HEK293 (cell line): ENCODE measurements at regions not wholly inside any gene's neighbourhood (a gene's known extent, or its start where the extent isn't known, plus 50 kb on each side); places are given as distances from the start of the nearest gene placed in this dataset.

ENCODE experiments used
- CTCF ChIA-PET: fragments of 350-600 bp; formaldehyde crosslinking; extraction: SDS; loops from one replicate; lab custom pipeline; 2021; ENCODE audit warnings: antibody characterized with exemption; lab: Yijun Ruan, JAX
- POLR2A ChIA-PET: fragments of 300-600 bp; formaldehyde crosslinking; extraction: SDS; loops from one replicate; lab custom pipeline; 2020; ENCODE audit warnings: antibody characterized with exemption, inconsistent platforms; lab: Yijun Ruan, JAX
- H3K27ac ChIP-seq: fragments of 200-500 bp; sonication (Bioruptor generic); 2 replicates; pipeline ENCODE4 v1.5.1; 2014; ENCODE audit warnings: low read depth, low read length, control low read depth, inconsistent platforms; ENCODE audit errors: extremely low read depth
- H3K36me3 ChIP-seq, 2 experiments: fragments of 200-500 bp in 1 of 2; sonication (Bioruptor generic) in 1 of 2; 1 replicate in 1 of 2; 2 replicates in 1 of 2; pipeline ENCODE4 v1.5.1; 2014 to 2017; ENCODE audit warnings: inconsistent platforms in 2 of 2, low read length in 2 of 2; ENCODE audit not compliant: control insufficient read depth in 2 of 2, insufficient read depth in 1 of 2
- H3K4me1 ChIP-seq: fragments of 200-500 bp; sonication (Bioruptor generic); 2 replicates; pipeline ENCODE4 v1.5.1; 2014; ENCODE audit warnings: mild to moderate bottlenecking, low read length, inconsistent platforms; ENCODE audit not compliant: control insufficient read depth, insufficient read depth
- H3K4me3 ChIP-seq: 2 replicates; pipeline ENCODE4 v1.5.1; 2011; ENCODE audit warnings: low read depth, mild to moderate bottlenecking, control low read depth, low read length, moderate library complexity
- H3K9me3 ChIP-seq: fragments of 200-500 bp; sonication (Bioruptor generic); 2 replicates; pipeline ENCODE4 v1.5.1; 2014; ENCODE audit warnings: low read depth, low read length, inconsistent platforms; ENCODE audit not compliant: control insufficient read depth, insufficient read depth
- AEBP2 ChIP-seq: fragments of 450-650 bp; formaldehyde crosslinking; IDR thresholded peaks from 2 replicates; pipeline ENCODE4 v1.5.1; 2016; ENCODE audit warnings: missing biosample characterization, missing genetic modification characterization, borderline replicate concordance
- BCL11A ChIP-seq: fragments of 450-650 bp; formaldehyde crosslinking; IDR thresholded peaks from 2 replicates; pipeline ENCODE4 v1.5.1; 2016; ENCODE audit warnings: low read depth, missing biosample characterization, missing genetic modification characterization
- ELK4 ChIP-seq: IDR thresholded peaks from 2 replicates; pipeline ENCODE4 v1.6.1; 2011; ENCODE audit warnings: mild to moderate bottlenecking, low read depth, low read length, borderline replicate concordance
- GFI1B ChIP-seq: fragments of 450-650 bp; formaldehyde crosslinking; IDR thresholded peaks from 2 replicates; pipeline ENCODE4 v1.5.1; 2016; ENCODE audit warnings: missing biosample characterization, missing genetic modification characterization
- KLF9 ChIP-seq: fragments of 450-650 bp; formaldehyde crosslinking; IDR thresholded peaks from 2 replicates; pipeline ENCODE4 v1.5.1; 2016; ENCODE audit warnings: missing biosample characterization, missing genetic modification characterization, low read depth
- PRDM1 ChIP-seq: fragments of 450-650 bp; formaldehyde crosslinking; IDR thresholded peaks from 2 replicates; pipeline ENCODE4; 2016; ENCODE audit warnings: missing biosample characterization, missing genetic modification characterization
- PRDM2 ChIP-seq: fragments of 450-650 bp; formaldehyde crosslinking; IDR thresholded peaks from 2 replicates; pipeline ENCODE4 v1.5.1; 2016; ENCODE audit warnings: missing biosample characterization, missing genetic modification characterization, borderline replicate concordance
- REST ChIP-seq: fragments of 450-650 bp; formaldehyde crosslinking; IDR thresholded peaks from 2 replicates; pipeline ENCODE4 v1.5.1; 2016; ENCODE audit warnings: missing biosample characterization, missing genetic modification characterization
- ZBTB20 ChIP-seq: fragments of 450-650 bp; formaldehyde crosslinking; IDR thresholded peaks from 2 replicates; pipeline ENCODE4 v1.5.1; 2016; ENCODE audit warnings: missing biosample characterization, missing genetic modification characterization
- ZFHX2 ChIP-seq: fragments of 450-650 bp; formaldehyde crosslinking; conservative IDR thresholded peaks from 2 replicates; pipeline ENCODE4 v1.5.1; 2016; ENCODE audit warnings: missing biosample characterization, missing genetic modification characterization
- ZNF292 ChIP-seq: fragments of 450-650 bp; formaldehyde crosslinking; IDR thresholded peaks from 2 replicates; pipeline ENCODE4 v1.5.1; 2016; ENCODE audit warnings: low read depth, missing biosample characterization, missing genetic modification characterization, borderline replicate concordance
- ZNF366 ChIP-seq: fragments of 450-650 bp; formaldehyde crosslinking; conservative IDR thresholded peaks from 2 replicates; pipeline ENCODE4 v1.5.1; 2016; ENCODE audit warnings: missing biosample characterization, missing genetic modification characterization
- ZNF404 ChIP-seq: fragments of 450-650 bp; formaldehyde crosslinking; IDR thresholded peaks from 2 replicates; pipeline ENCODE4 v1.5.1; 2017; ENCODE audit warnings: missing biosample characterization, missing genetic modification characterization
- ZNF48 ChIP-seq: fragments of 450-650 bp; formaldehyde crosslinking; IDR thresholded peaks from 2 replicates; pipeline ENCODE4 v1.5.1; 2016; ENCODE audit warnings: missing biosample characterization, missing genetic modification characterization
- ZNF488 ChIP-seq: fragments of 450-650 bp; formaldehyde crosslinking; IDR thresholded peaks from 2 replicates; pipeline ENCODE4 v1.5.1; 2016; ENCODE audit warnings: missing biosample characterization, missing genetic modification characterization
- ZNF510 ChIP-seq: fragments of 450-650 bp; formaldehyde crosslinking; IDR thresholded peaks from 2 replicates; pipeline ENCODE4 v1.5.1; 2018; ENCODE audit warnings: mild to moderate bottlenecking, missing genetic modification characterization, missing biosample characterization; ENCODE audit not compliant: insufficient replicate concordance
- ZNF513 ChIP-seq: fragments of 450-650 bp; IDR thresholded peaks from 2 replicates; pipeline ENCODE4 v1.5.1; 2018; ENCODE audit warnings: missing biosample characterization, missing genetic modification characterization
- ZNF645 ChIP-seq: fragments of 450-650 bp; formaldehyde crosslinking; IDR thresholded peaks from 2 replicates; pipeline ENCODE4; 2016; ENCODE audit warnings: missing biosample characterization, missing genetic modification characterization
- ZNF747 ChIP-seq: fragments of 450-650 bp; formaldehyde crosslinking; IDR thresholded peaks from 2 replicates; pipeline ENCODE4 v1.5.1; 2016; ENCODE audit warnings: missing biosample characterization, missing genetic modification characterization

GRCh38 chrX:7204619-7205018, 56.7 kb upstream of the PUDP start:
- Histone ChIP-seq H3K27ac (no peak overlapping the region), H3K9me3 (no peaks in the 10 kb centered on the region), H3K4me3 (no peak overlapping the region), H3K36me3 (no peaks in the 10 kb centered on the region), H3K4me1 (no peaks in the 10 kb centered on the region)
- TF ChIP-seq ZNF366 (tag by site-specific recombination) (peak; percentile 43; the same call in 1 of the 2 replicates), ELK4 (no peak), ZNF404 (tag by site-specific recombination) (no peak), ZNF510 (tag by site-specific recombination) (no peak), BCL11A (tag by site-specific recombination) (no peak), PRDM1 (tag by site-specific recombination) (peak; percentile 47; the same call in 1 of the 2 replicates), ZNF292 (tag by site-specific recombination) (no peak), AEBP2 (tag by site-specific recombination) (no peak), REST (tag by site-specific recombination) (no peak), ZBTB20 (tag by site-specific recombination) (no peak)
- POLR2A ChIA-PET, result no interaction called here
- CTCF ChIA-PET, result interaction anchor here (0.7 kb wide), 1 partner anchor 483 kb away, joined by 3 read pairs; no protein-coding TSS in a partner anchor

GRCh38 chrX:7202206-7202605, 54.3 kb upstream of the PUDP start:
- H3K27ac ChIP-seq, result no peak overlapping the region
- H3K36me3 ChIP-seq, result no peaks in the 10 kb centered on the region
- no peaks in the 10 kb centered on the region for H3K4me1 ChIP-seq
- no peak overlapping the region for H3K4me3 ChIP-seq
- no peaks in the 10 kb centered on the region for H3K9me3 ChIP-seq
- CTCF ChIA-PET, result no interaction called here
- POLR2A ChIA-PET, result no interaction called here
- TF ChIP-seq ZNF747 (tag by site-specific recombination) (no peak), ZFHX2 (tag by site-specific recombination) (no peak), ZNF645 (tag by site-specific recombination) (no peak), PRDM2 (tag by site-specific recombination) (no peak), ZNF488 (tag by site-specific recombination) (no peak), ZNF48 (tag by site-specific recombination) (no peak), KLF9 (tag by site-specific recombination) (no peak), GFI1B (no peak), ZNF513 (tag by site-specific recombination) (no peak)
